ENCODE measurements at regions not wholly inside any gene's neighbourhood (a gene's known extent, or its start where the extent isn't known, plus 50 kb on each side); places are given as distances from the start of the nearest gene placed in this dataset.

DNA sequence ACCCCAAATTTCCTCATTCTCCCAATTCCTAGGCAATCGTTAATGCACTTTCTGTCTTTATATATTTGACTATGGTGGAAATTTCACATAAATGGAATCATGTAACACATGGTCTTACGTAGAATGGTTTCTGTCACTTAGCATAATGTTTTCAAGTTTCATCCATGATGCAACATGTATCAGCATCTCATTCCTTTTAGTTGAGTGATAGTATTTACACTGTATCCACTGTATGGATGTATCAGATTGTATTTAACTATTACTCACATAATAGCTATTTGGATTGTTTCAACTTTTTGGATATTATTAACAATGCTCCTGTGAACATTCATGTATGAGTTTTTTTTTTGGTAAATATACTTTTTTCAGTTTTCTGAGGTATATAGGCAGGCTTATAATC, 982.3 kb upstream of the DDX18 start:
- Histone ChIP-seq H3K27ac (no peak overlapping the region), H4K20me1 (ENCODE audit: insufficient read depth) (no peaks in the 10 kb centered on the region), H3K4me1 (ENCODE audit: low read depth, poor library complexity, severe bottlenecking) (no peaks in the 10 kb centered on the region), H2AFZ (ENCODE audit: low read depth) (no peak overlapping the region), H3K36me3 (ENCODE audit: insufficient read depth) (no peaks in the 10 kb centered on the region), H3K9ac (no peak overlapping the region), H3K4me3 (IDR thresholded peaks at IDR 0.05; ENCODE audit: insufficient read depth, low read depth, low read length) (no peak overlapping the region), H3K4me2 (no peak overlapping the region), H3K79me2 (ENCODE audit: insufficient read depth, low read depth) (no peaks in the 10 kb centered on the region), H3K27me3 (ENCODE audit: insufficient read depth, low read depth) (no peaks in the 10 kb centered on the region)
- no peak for TF ChIP-seq CTCF (conservative IDR thresholded peaks at IDR 0.05; ENCODE audit: low read depth, low read length)

DNA sequence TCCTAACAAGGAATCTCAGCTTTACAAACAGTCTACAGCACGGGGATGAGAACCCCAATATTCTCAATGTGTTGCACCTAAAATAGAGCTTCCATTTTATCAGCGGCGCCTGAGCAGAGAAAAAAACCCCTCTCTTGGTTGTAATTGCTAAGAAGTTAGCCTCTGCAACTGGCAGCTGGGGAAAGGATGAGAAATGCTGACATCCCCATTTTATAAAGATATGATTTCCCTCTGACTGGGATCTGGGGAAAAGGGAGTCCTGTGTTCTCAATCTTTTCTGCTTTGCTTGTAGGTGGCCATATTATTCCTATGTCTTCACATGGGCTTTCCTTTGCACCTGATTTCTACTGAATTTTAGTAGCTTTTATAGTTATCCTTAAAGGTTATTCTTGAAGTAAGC, 981.4 kb upstream of the DDX18 start:
- no peaks in the 10 kb centered on the region for H3K36me3 ChIP-seq (ENCODE audit: insufficient read depth)
- no peaks in the 10 kb centered on the region for H3K4me1 ChIP-seq (ENCODE audit: low read depth, poor library complexity, severe bottlenecking)
- H2AFZ ChIP-seq (ENCODE audit: low read depth): no peak overlapping the region
- no peak overlapping the region for H3K27ac ChIP-seq
- H4K20me1 ChIP-seq (ENCODE audit: insufficient read depth): no peaks in the 10 kb centered on the region
- H3K9ac ChIP-seq: no peak overlapping the region
- H3K79me2 ChIP-seq (ENCODE audit: insufficient read depth, low read depth): no peaks in the 10 kb centered on the region
- H3K4me3 ChIP-seq (IDR thresholded peaks at IDR 0.05; ENCODE audit: insufficient read depth, low read depth, low read length): no peak overlapping the region
- TF ChIP-seq CTCF (conservative IDR thresholded peaks at IDR 0.05; ENCODE audit: low read depth, low read length): no peak
- no peaks in the 10 kb centered on the region for H3K27me3 ChIP-seq (ENCODE audit: insufficient read depth, low read depth)
- no peak overlapping the region for H3K4me2 ChIP-seq

GRCh38 chr2:116842164-116842563, 972.3 kb upstream of the DDX18 start:
- no peaks in the 10 kb centered on the region for H4K20me1 ChIP-seq (ENCODE audit: insufficient read depth)
- no peak overlapping the region for H3K27ac ChIP-seq
- no peak overlapping the region for H3K4me3 ChIP-seq (IDR thresholded peaks at IDR 0.05; ENCODE audit: insufficient read depth, low read depth, low read length)
- H3K4me2 ChIP-seq: no peak overlapping the region
- no peaks in the 10 kb centered on the region for H3K4me1 ChIP-seq (ENCODE audit: low read depth, poor library complexity, severe bottlenecking)
- TF ChIP-seq CTCF (conservative IDR thresholded peaks at IDR 0.05; ENCODE audit: low read depth, low read length): no peak
- no peaks in the 10 kb centered on the region for H3K27me3 ChIP-seq (ENCODE audit: insufficient read depth, low read depth)
- H3K79me2 ChIP-seq (ENCODE audit: insufficient read depth, low read depth): no peaks in the 10 kb centered on the region
- no peak overlapping the region for H3K9ac ChIP-seq
- no peak overlapping the region for H2AFZ ChIP-seq (ENCODE audit: low read depth)
- H3K36me3 ChIP-seq (ENCODE audit: insufficient read depth): no peaks in the 10 kb centered on the region

DNA sequence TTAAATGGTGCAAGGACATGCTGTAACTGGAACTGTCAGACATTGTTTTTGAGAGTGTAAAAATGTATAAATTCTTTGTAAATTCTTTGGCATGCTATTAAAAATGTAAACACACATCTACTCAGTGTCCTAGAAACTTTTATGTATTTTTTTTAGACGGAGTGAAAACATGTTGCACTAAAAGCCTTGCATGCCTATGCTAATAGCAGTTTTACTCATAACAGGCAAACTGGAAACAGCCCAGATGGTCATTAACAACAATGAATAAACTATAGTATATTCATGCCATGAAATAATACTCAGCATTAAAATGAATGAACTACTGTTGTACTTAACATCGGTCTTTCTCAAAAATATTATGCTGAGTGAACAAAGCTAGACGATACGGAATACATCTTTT, 954.8 kb upstream of the DDX18 start:
- Histone ChIP-seq H3K4me3 (IDR thresholded peaks at IDR 0.05; ENCODE audit: insufficient read depth, low read depth, low read length) (no peak overlapping the region), H3K36me3 (ENCODE audit: insufficient read depth) (no peaks in the 10 kb centered on the region), H3K4me1 (ENCODE audit: low read depth, poor library complexity, severe bottlenecking) (no peaks in the 10 kb centered on the region), H4K20me1 (ENCODE audit: insufficient read depth) (no peaks in the 10 kb centered on the region), H2AFZ (ENCODE audit: low read depth) (no peak overlapping the region), H3K27ac (no peak overlapping the region), H3K79me2 (ENCODE audit: insufficient read depth, low read depth) (no peaks in the 10 kb centered on the region), H3K9ac (no peak overlapping the region), H3K27me3 (ENCODE audit: insufficient read depth, low read depth) (no peaks in the 10 kb centered on the region), H3K4me2 (no peak overlapping the region)
- no peak for TF ChIP-seq CTCF (conservative IDR thresholded peaks at IDR 0.05; ENCODE audit: low read depth, low read length)

DNA sequence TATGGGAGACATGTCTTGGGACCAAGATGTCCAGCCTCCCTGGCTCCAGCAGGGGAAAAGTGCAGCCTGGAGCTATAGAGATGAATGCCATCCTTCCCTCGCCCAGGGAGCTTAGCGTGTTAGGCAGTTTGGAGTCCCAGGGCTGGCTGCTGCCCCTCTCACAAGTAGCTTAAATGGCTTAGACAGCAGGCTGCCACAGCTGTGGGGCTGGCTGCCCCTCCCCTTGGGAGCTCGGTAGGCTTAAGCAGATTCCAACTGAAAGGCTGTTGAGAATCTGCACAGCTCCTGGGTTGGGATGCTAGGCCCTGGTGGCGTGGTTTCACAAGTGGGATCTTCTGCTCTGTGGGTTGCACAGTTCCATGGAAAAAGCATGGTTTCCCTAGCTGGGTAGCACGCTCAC, 940.5 kb upstream of the DDX18 start:
- Histone ChIP-seq H3K79me2 (ENCODE audit: insufficient read depth, low read depth) (no peaks in the 10 kb centered on the region), H3K4me1 (ENCODE audit: low read depth, poor library complexity, severe bottlenecking) (no peaks in the 10 kb centered on the region), H3K9ac (no peak overlapping the region), H3K36me3 (ENCODE audit: insufficient read depth) (no peaks in the 10 kb centered on the region), H2AFZ (ENCODE audit: low read depth) (no peak overlapping the region), H3K27me3 (ENCODE audit: insufficient read depth, low read depth) (no peaks in the 10 kb centered on the region), H3K4me3 (IDR thresholded peaks at IDR 0.05; ENCODE audit: insufficient read depth, low read depth, low read length) (no peak overlapping the region), H4K20me1 (ENCODE audit: insufficient read depth) (no peaks in the 10 kb centered on the region), H3K27ac (no peak overlapping the region), H3K4me2 (no peak overlapping the region)
- TF ChIP-seq CTCF (conservative IDR thresholded peaks at IDR 0.05; ENCODE audit: low read depth, low read length): no peak
